Skeletal muscle cell (primary cell): ENCODE measurements at regions not wholly inside any gene's neighbourhood (a gene's known extent, or its start where the extent isn't known, plus 50 kb on each side); places are given as distances from the start of the nearest gene placed in this dataset.

Source experiments
- DNase-seq: peaks from one replicate; pipeline ENCODE4 v3.0.0-alpha.2; 2010; ENCODE audit warnings: low read depth
- H3K4me3 ChIP-seq: 2 replicates; pipeline ENCODE4 v1.5.1; 2011; ENCODE audit warnings: low read depth, mild to moderate bottlenecking, control low read depth, low read length, moderate library complexity

DNA sequence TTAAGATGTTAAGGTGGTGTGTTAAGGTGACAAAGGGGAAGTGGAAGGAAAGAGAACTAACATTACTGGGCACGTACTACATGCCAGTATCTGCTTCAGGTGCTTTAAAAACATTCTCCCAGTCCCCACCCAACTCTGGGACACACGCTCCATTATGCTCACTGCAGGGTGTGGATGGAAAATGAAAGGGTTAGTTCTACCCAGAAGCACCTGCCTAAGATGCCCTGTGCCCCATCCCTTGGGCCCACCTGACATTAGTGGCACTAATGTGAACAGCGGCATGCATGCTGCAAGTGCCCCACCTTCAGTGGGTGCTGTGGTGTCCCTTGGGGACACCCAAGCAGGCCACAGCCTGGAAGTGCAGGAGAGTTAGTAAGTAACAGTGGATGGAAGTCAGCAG lies 82.9 kb upstream of the CXADR start:
- no peak for DNase-seq
- H3K4me3 ChIP-seq: no peak overlapping the region

DNA sequence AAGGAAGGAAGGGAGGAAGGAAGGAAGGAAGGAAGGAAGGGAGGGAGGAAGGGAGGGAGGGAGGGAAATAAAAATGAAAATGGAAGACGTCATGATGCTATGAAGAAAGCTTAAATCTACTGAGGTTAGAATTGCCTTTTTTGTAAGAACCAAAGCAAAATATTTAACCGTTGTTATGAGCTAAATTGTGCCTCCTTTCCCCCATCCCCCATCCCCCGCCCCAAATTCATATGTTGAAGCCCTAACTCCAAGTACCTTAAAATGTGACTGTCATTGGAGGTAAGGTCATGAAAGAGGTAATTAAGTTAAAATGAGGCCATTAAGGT lies 80.1 kb upstream of the CXADR start:
- DNase-seq: no peak
- no peak overlapping the region for H3K4me3 ChIP-seq

- no peak overlapping the region for H3K4me3 ChIP-seq
- DNase-seq: no peak
Observed at GRCh38 chr21:17433730-17434129, 79.1 kb upstream of the CXADR start.

- H3K4me3 ChIP-seq: no peak overlapping the region
- no peak for DNase-seq
Observed at GRCh38 chr21:17435565-17436543, 77.0 kb upstream of the CXADR start.

- no peak for DNase-seq
- no peak overlapping the region for H3K4me3 ChIP-seq
Observed at GRCh38 chr21:17436626-17437111, 76.2 kb upstream of the CXADR start.

DNA sequence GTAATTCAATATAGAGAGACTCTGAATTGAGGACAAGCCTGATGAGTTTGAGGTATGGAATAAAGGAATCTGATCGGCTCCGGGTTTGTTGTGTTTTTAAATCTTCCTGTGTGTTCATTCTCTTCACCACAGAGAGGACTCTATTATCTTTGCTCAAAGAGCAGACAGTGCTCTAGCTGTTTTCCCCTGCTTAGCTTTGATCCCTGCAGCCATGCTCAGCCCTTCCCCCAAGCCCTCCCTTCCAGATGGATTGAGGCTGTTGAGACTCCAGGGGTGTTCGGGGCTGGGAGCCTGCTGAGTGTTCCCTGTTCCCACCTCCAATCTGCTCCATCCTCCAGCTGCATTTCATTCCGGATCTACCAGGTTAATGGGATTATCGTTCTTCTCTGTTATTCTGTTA lies 74.2 kb upstream of the CXADR start:
- DNase-seq: no peak
- no peak overlapping the region for H3K4me3 ChIP-seq

- no peak overlapping the region for H3K4me3 ChIP-seq
- DNase-seq: no peak
Observed at GRCh38 chr21:17440969-17441368, 71.9 kb upstream of the CXADR start.

GRCh38 chr21:17441370-17441769 lies 71.5 kb upstream of the CXADR start:
- no peak for DNase-seq
- no peak overlapping the region for H3K4me3 ChIP-seq

- no peak overlapping the region for H3K4me3 ChIP-seq
- no peak for DNase-seq
Observed at GRCh38 chr21:17442165-17442564, 70.7 kb upstream of the CXADR start.

- DNase-seq: no peak
- no peak overlapping the region for H3K4me3 ChIP-seq
Observed at GRCh38 chr21:17444828-17445227, 68.0 kb upstream of the CXADR start.

DNA sequence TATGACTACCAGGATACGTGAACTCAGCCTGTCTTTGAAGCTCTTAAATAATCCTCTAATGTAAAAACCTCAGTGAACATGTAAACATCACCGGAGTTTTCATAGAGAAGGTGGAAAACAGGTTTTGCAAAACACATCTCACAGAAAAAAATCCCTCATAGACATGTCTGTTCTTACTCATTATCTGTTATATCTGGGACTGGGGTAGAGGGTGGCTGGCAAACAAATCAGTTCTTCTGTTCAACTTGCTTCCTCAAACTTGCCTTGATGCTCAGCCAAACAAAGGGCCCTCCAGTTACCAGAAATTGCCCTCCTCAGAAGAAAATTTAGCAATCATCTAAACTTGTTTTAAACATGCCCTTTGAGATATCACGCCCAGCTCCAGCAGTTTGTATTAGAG lies 66.1 kb upstream of the CXADR start:
- no peak for DNase-seq
- no peak overlapping the region for H3K4me3 ChIP-seq

DNA sequence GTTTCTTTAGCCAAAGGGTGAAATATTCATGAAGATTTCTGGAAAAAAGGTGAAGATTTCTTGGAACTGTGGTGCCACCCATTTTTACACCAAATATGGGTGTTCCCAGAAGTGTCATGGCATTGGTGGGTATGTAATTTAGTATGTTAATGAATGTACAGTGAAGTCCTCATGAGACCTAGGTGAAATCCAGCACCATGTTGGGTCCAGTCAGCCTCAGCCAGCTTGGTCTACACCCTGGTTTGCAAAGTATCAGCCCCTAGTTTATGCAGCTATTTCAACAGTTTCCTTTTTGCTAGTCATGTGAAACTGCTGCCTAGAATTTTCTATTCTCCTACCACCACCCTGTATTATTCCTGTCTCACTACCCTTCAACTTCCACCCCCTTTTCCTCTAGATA lies 63.1 kb upstream of the CXADR start:
- DNase-seq: no peak
- H3K4me3 ChIP-seq: no peak overlapping the region

- peak; percentile 65 for DNase-seq
- no peak overlapping the region for H3K4me3 ChIP-seq
Observed at GRCh38 chr21:17451364-17451891, 61.4 kb upstream of the CXADR start.

- H3K4me3 ChIP-seq: no peak overlapping the region
- DNase-seq: peak; percentile 93
Observed at GRCh38 chr21:17454315-17455027, 58.4 kb upstream of the CXADR start.

- no peak for DNase-seq
- H3K4me3 ChIP-seq: peak overlapping the region; percentile 2
Observed at GRCh38 chr21:17455028-17455353, 57.9 kb upstream of the CXADR start.

DNA sequence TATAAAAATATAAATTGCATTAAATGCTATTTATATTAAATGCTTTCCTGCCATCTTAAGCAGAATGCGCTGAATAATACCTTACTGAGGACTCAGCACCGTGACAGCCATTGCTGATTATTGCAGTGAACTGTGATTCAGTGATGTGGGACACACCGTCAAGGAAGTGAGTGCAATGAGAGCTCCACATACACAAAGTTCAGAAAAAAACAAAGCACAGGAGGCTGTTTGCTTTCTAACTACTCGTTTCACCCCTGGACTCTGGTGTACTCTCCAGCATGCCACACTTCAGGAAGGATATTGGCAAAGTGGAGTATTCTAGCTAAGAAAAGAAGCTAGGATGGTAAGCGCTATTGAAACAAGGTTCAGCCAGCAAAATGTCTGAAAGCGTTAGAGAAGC lies 57.4 kb upstream of the CXADR start:
- H3K4me3 ChIP-seq: no peak overlapping the region
- no peak for DNase-seq

- DNase-seq: no peak
- H3K4me3 ChIP-seq: no peak overlapping the region
Observed at GRCh38 chr21:17458279-17458678, 54.6 kb upstream of the CXADR start.

GRCh38 chr21:17460094-17460493 lies 52.7 kb upstream of the CXADR start:
- no peak for DNase-seq
- no peak overlapping the region for H3K4me3 ChIP-seq

DNA sequence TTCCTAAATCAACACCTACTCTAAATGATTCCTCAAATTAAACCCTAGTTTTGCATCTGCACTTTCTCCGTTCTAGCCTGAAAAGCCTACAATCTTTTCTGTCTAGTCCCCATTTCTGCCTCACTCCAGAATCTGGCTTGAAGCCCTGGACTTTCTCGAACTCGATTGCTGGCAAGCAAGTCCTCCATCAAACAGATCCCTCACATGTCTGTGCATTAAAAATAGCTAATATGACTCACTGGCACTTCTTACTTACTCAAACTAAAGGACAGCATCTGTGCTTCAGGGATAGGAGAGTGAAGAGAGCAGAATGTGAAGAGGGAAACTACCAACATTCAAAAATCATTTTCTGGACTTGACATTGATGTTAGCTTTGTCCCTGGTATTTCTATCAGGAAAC lies 51.8 kb upstream of the CXADR start:
- peak; percentile 80 for DNase-seq
- no peak overlapping the region for H3K4me3 ChIP-seq

- no peak for DNase-seq
- no peak overlapping the region for H3K4me3 ChIP-seq
Observed at GRCh38 chr21:17461582-17461981, 51.3 kb upstream of the CXADR start.
